ENCODE measurements at regions not wholly inside any gene's neighbourhood (a gene's known extent, or its start where the extent isn't known, plus 50 kb on each side); places are given as distances from the start of the nearest gene placed in this dataset.

DNA sequence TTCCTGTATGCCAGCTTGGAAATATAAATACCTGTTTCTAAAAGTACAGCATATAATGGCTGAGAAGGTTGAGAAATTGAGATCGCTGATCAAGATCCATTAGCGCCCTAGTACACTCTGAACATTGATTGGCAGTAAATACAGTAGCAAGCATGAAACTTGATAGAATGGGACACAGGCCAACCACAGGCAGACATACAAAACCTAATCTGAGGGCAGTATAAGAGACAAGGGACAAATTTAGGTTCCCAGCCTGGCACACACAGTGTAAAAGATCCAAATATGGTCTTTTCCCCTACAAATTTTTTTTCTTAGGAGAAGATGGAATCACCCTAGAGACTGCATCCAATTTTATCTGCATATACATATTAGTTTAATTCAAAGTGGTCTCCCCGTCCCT is 126.5 kb upstream of the ARHGAP42 start:
- 93 to 96% (median 96%) methylated on average over 3 of the region's 3 CpGs for WGBS, 3 donors
- Histone ChIP-seq H3K9me3 (no peaks in the 10 kb centered on the region), H3K27me3 (no peaks in the 10 kb centered on the region), H3K27ac (no peak overlapping the region), H3K4me3 (no peak overlapping the region), H3K36me3 (no peaks in the 10 kb centered on the region), H3K4me1 (ENCODE audit: insufficient read depth) (peaks cover 7% of the 10 kb centered on the region)
- no peak for DNase-seq
- no peak for TF ChIP-seq EP300 (IDR thresholded peaks at IDR 0.05)
- TF ChIP-seq, protein P1, sequence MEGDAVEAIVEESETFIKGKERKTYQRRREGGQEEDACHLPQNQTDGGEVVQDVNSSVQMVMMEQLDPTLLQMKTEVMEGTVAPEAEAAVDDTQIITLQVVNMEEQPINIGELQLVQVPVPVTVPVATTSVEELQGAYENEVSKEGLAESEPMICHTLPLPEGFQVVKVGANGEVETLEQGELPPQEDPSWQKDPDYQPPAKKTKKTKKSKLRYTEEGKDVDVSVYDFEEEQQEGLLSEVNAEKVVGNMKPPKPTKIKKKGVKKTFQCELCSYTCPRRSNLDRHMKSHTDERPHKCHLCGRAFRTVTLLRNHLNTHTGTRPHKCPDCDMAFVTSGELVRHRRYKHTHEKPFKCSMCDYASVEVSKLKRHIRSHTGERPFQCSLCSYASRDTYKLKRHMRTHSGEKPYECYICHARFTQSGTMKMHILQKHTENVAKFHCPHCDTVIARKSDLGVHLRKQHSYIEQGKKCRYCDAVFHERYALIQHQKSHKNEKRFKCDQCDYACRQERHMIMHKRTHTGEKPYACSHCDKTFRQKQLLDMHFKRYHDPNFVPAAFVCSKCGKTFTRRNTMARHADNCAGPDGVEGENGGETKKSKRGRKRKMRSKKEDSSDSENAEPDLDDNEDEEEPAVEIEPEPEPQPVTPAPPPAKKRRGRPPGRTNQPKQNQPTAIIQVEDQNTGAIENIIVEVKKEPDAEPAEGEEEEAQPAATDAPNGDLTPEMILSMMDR (IDR thresholded peaks at IDR 0.05): no peak
- no peak for TF ChIP-seq POLR2A (IDR thresholded peaks at IDR 0.05)
- intact Hi-C loops (cut with DNase I): no loop called here

DNA sequence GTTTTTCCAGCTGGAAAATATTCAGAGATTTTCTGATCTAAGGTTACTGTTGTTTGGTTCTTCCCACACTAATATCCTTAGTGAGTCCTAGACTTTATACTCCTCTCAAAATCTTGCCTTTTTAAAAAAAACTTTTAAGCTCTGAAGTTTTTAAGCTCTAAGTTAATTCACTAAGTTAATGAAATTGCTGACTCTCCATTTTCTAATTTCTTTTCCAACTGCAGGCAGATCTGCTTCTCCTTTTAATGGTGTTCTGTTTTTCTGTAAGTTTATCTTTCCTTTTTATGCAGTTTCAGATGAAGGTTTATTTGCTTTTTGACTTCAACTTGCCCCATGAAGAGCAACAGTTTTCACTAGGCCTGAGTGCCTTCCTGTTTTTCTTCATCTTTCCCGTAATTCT is 125.8 kb upstream of the ARHGAP42 start:
- 0 to 45% (median 41%) methylated on average over 1 of the region's 1 CpG for WGBS, 3 donors
- H3K27ac ChIP-seq: no peak overlapping the region
- no peaks in the 10 kb centered on the region for H3K9me3 ChIP-seq
- intact Hi-C loops (cut with DNase I): no loop called here
- peaks cover 7% of the 10 kb centered on the region for H3K4me1 ChIP-seq (ENCODE audit: insufficient read depth)
- H3K27me3 ChIP-seq: no peaks in the 10 kb centered on the region
- no peak for TF ChIP-seq POLR2A (IDR thresholded peaks at IDR 0.05)
- no peak for TF ChIP-seq EP300 (IDR thresholded peaks at IDR 0.05)
- TF ChIP-seq, protein P1 (IDR thresholded peaks at IDR 0.05): no peak
- DNase-seq: no peak
- H3K4me3 ChIP-seq: no peak overlapping the region
- H3K36me3 ChIP-seq: no peaks in the 10 kb centered on the region

DNA sequence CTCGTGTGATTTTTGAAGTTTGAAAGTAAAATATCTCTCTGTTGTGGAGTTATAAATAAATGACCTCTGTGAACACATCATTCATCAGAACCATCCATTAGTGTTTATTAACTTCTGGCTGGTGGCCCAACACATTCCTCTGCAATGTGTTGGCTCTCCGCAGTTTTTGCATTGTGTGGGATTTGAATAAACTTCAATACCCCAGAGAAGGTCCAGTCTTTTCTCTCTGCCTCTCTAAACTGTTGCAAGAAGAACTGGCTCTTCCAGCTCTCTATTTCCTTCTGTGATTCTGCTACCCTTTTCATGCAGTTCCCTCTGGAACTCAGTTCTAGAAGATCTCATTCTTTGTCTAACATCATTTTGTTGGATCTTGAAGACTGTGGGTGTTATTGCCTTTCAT is 125.0 kb upstream of the ARHGAP42 start:
- Histone ChIP-seq H3K36me3 (no peaks in the 10 kb centered on the region), H3K4me1 (ENCODE audit: insufficient read depth) (peaks cover 7% of the 10 kb centered on the region), H3K4me3 (no peak overlapping the region), H3K27ac (no peak overlapping the region), H3K27me3 (no peaks in the 10 kb centered on the region), H3K9me3 (no peaks in the 10 kb centered on the region)
- no peak for DNase-seq
- no peak for TF ChIP-seq EP300 (IDR thresholded peaks at IDR 0.05)
- WGBS, 3 donors: 6 to 8% (median 6%) methylated on average over 2 of the region's 2 CpGs
- intact Hi-C loops (cut with DNase I): no loop called here

DNA sequence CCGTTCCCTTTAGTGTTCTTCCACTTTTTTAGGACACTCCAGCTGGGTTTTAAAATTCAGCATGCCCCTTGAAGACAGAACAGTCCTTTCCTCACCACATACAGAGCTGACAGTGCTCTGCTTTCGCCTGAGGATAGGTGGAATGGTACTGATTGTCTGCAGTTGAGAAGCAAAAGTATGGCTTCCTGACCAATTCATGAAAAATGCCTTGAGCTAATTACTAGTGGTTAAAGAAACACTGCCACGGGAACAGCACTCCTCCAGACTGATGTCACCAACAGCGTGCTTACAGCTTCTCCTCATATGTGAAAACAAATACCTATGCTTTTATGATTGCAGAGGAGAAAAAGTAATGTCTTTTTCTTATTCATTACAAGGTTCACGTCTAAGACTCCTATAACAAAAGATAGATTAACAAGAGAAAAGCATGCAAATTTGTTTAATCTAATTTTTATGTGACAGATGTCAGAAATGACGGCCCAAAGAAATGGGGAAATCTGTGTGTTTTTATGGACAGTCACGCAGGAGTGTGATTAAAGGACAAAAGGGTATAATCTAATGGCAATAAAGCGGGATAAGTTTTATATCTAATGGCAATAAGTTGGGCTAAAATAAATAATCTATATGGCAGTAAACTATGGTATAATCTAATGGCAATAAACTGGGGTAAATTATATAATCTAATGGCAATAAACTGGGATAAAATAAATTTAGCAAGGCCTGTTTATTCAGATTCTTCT is 123.4 kb upstream of the ARHGAP42 start:
- H3K4me1 ChIP-seq (ENCODE audit: insufficient read depth): peaks cover 6% of the 10 kb centered on the region
- no peak overlapping the region for H3K27ac ChIP-seq
- no peak overlapping the region for H3K4me3 ChIP-seq
- no peak for DNase-seq
- no peaks in the 10 kb centered on the region for H3K9me3 ChIP-seq
- H3K27me3 ChIP-seq: no peaks in the 10 kb centered on the region
- TF ChIP-seq POLR2A (IDR thresholded peaks at IDR 0.05) (no peak), EP300 (IDR thresholded peaks at IDR 0.05) (no peak)
- TF ChIP-seq, protein P1 (IDR thresholded peaks at IDR 0.05): no peak
- intact Hi-C loops (cut with DNase I): no loop called here
- H3K36me3 ChIP-seq: no peaks in the 10 kb centered on the region
- WGBS, 3 donors: 88 to 90% (median 89%) methylated on average over 8 of the region's 8 CpGs

DNA sequence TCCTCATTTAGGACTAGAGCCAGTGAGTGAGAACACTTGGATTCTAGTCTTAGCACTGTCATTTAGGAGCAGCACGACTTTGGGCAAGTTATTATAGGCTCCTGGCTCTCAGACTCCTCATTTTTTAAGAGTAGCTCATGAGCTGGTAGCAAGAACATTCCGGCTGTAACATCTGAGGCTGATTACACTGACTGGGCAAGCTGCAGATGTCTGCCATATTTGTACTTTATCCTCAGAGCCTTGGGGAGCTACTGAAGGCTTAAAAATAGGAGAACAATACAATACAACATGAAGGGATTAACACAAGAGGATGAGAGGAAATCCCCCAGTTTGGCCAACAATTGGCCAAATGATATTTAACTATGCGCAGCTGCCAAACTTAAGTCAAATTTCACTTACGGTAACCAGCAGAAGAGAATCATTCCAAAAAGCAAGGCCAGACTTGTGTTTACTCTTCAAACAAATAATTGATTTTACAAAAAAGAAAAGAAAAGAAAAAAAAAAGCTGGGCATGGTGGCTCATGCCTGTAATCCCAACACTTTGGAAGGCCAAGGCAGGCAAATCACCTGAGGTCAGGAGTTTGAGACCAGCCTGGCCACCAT is 113.1 kb upstream of the ARHGAP42 start:
- no peak overlapping the region for H3K27ac ChIP-seq
- H3K27me3 ChIP-seq: no peaks in the 10 kb centered on the region
- H3K9me3 ChIP-seq: no peaks in the 10 kb centered on the region
- TF ChIP-seq EP300 (IDR thresholded peaks at IDR 0.05): no peak
- no peak for TF ChIP-seq POLR2A (IDR thresholded peaks at IDR 0.05)
- TF ChIP-seq, protein P1 (IDR thresholded peaks at IDR 0.05): no peak
- no peak for DNase-seq
- H3K4me1 ChIP-seq (ENCODE audit: insufficient read depth): no peaks in the 10 kb centered on the region
- intact Hi-C loops (cut with DNase I): loop anchor here in 3 of 4 donors (10.0 kb wide), 2 partner anchors 281 to 361 kb away; no protein-coding TSS in a partner anchor
- no peak overlapping the region for H3K4me3 ChIP-seq
- 77 to 91% (median 90%) methylated on average over 4 of the region's 4 CpGs for WGBS, 3 donors
- no peaks in the 10 kb centered on the region for H3K36me3 ChIP-seq
